GM23248 (cell line): ENCODE measurements at regions not wholly inside any gene's neighbourhood (a gene's known extent, or its start where the extent isn't known, plus 50 kb on each side); places are given as distances from the start of the nearest gene placed in this dataset.

Experiments
- DNase-seq: peaks from one replicate; pipeline ENCODE4 v3.0.0-alpha.2; 2015
- H2AFZ ChIP-seq: fragments of 200-600 bp; sonication (generic); 2 replicates; pipeline ENCODE4 v1.6.1; 2016; ENCODE audit warnings: antibody characterized with exemption
- H3F3A ChIP-seq: fragments of 200-600 bp; sonication (generic); 2 replicates; pipeline ENCODE4 v1.6.1; 2016; ENCODE audit warnings: mild to moderate bottlenecking, antibody characterized with exemption, mixed run types; ENCODE audit not compliant: insufficient read depth
- H3K27ac ChIP-seq: fragments of 200-600 bp; sonication (generic); 2 replicates; pipeline ENCODE4 v1.5.1; 2016; ENCODE audit warnings: mild to moderate bottlenecking
- H3K27me3 ChIP-seq: fragments of 200-600 bp; sonication (generic); replicated peaks from 2 replicates; pipeline ENCODE4 v1.6.1; 2016; ENCODE audit warnings: mild to moderate bottlenecking; ENCODE audit not compliant: insufficient read depth
- H3K36me3 ChIP-seq: fragments of 200-600 bp; sonication (generic); 2 replicates; pipeline ENCODE4 v1.6.1; 2016; ENCODE audit warnings: low read depth, mild to moderate bottlenecking
- H3K4me1 ChIP-seq: fragments of 200-600 bp; sonication (generic); 2 replicates; pipeline ENCODE4 v1.6.1; 2016; ENCODE audit warnings: mild to moderate bottlenecking; ENCODE audit not compliant: insufficient read depth
- H3K4me2 ChIP-seq: fragments of 200-600 bp; sonication (generic); one replicate; pipeline ENCODE4 v1.6.1; 2016; ENCODE audit warnings: mild to moderate bottlenecking; ENCODE audit not compliant: unreplicated experiment
- H3K4me3 ChIP-seq: fragments of 200-600 bp; sonication (generic); 2 replicates; pipeline ENCODE4 v1.5.1; 2016; ENCODE audit warnings: mild to moderate bottlenecking
- H3K79me2 ChIP-seq: fragments of 200-600 bp; sonication (generic); 2 replicates; pipeline ENCODE4 v1.6.1; 2016; ENCODE audit warnings: mild to moderate bottlenecking; ENCODE audit not compliant: insufficient read depth
- H3K9ac ChIP-seq: fragments of 200-600 bp; sonication (generic); 2 replicates; pipeline ENCODE4 v1.6.1; 2016; ENCODE audit warnings: mild to moderate bottlenecking
- H3K9me2 ChIP-seq: fragments of 200-600 bp; sonication (generic); 2 replicates; pipeline ENCODE4 v1.6.1; 2016; ENCODE audit warnings: mixed run types, mild to moderate bottlenecking, moderate library complexity; ENCODE audit not compliant: insufficient read depth
- H3K9me3 ChIP-seq: fragments of 200-600 bp; sonication (generic); one replicate; pipeline ENCODE4 v1.6.1; 2017; ENCODE audit warnings: low read depth
- H4K20me1 ChIP-seq: fragments of 200-600 bp; sonication (generic); 2 replicates; pipeline ENCODE4 v1.6.0; 2016; ENCODE audit not compliant: insufficient read depth
- EZH2 ChIP-seq: fragments of 200-600 bp; sonication (generic); IDR thresholded peaks from 2 replicates; pipeline ENCODE4 v1.6.1; 2018; ENCODE audit warnings: antibody characterized with exemption, mild to moderate bottlenecking; ENCODE audit not compliant: insufficient read depth, poor library complexity, severe bottlenecking
- EZH2phosphoT487 ChIP-seq: fragments of 200-600 bp; sonication (generic); IDR thresholded peaks from 2 replicates; pipeline ENCODE4 v1.6.1; 2018; ENCODE audit warnings: antibody characterized with exemption, moderate library complexity, mild to moderate bottlenecking, low read depth; ENCODE audit not compliant: insufficient read depth
- WGBS, 2 experiments: methylation state at CpG; one replicate each; pipeline ENCODE4 v1.1.6; 2015 to 2017; ENCODE audit warnings: low lambda C conversion rate in 2 of 2, low coverage in 1 of 2; ENCODE audit errors: missing lambda C conversion rate in 2 of 2; 5-methylcytosine and 5-hydroxymethylcytosine counted together
- in situ Hi-C: fragments of 300-500 bp; cut with MboI; formaldehyde crosslinking; loops from 2 replicates; pipeline ENCODE4 v1.15.0; 2020

DNA sequence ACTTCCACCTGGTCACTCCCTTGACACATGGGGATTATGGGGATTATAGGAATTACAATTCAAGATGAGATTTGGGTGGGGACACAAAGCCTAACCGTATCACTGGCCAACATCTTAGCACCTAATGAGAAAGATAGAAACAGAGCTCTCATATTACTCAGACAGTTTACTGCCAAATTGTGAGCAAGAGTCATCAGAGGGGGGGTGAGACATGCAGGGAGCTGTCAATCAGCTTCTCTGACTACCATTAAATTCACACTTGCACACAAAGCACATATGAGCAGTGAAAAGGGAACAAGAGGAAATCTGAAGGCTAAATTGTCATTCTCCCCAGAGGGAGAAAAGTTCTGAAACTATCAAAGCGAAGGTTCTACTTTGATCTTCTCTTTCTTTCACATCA, 78.1 kb upstream of the GRIN2B start:
- no peak for TF ChIP-seq EZH2
- no peak for TF ChIP-seq EZH2phosphoT487
- H3K36me3 ChIP-seq = no peaks in the 10 kb centered on the region
- 8 to 22% methylated on average over 2 of the region's 2 CpGs for WGBS, 2 experiments
- H3K9me3 ChIP-seq = no peaks in the 10 kb centered on the region
- no peaks in the 10 kb centered on the region for H3K79me2 ChIP-seq
- H3K9me2 ChIP-seq = no peaks in the 10 kb centered on the region
- H3K27ac ChIP-seq = no peak overlapping the region
- H3K9ac ChIP-seq = no peak overlapping the region
- H3K27me3 ChIP-seq = no peaks in the 10 kb centered on the region
- no peak overlapping the region for H3K4me3 ChIP-seq
- H4K20me1 ChIP-seq = no peaks in the 10 kb centered on the region
- H3K4me2 ChIP-seq = no peak overlapping the region
- no peaks in the 10 kb centered on the region for H3K4me1 ChIP-seq
- H3F3A ChIP-seq = no peaks in the 10 kb centered on the region
- no peak overlapping the region for H2AFZ ChIP-seq
- in situ Hi-C loops = no loop called here
- DNase-seq = no peak

DNA sequence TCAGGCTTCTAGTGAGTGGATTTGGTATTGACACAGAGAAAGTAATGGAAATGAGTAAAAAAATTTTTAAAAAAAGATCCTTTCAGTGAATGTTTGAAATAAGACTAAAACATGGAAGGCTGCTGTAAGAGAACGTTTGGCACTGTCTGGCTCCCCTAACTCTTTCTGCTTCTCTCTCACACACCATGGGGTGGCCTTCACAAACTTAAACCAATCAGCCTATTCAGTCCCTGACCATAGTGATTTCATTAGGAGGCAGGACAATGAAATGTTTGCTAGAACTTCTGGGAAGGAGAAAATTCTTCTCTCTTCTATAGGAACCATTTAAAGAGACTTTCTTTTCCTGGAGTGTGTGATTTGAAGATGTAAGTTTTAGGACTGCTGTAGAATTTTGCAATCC, 84.2 kb upstream of the GRIN2B start:
- no peaks in the 10 kb centered on the region for H3K4me1 ChIP-seq
- H2AFZ ChIP-seq = no peak overlapping the region
- no peak overlapping the region for H3K4me2 ChIP-seq
- no peak for DNase-seq
- in situ Hi-C loops = no loop called here
- TF ChIP-seq EZH2phosphoT487 (no peak), EZH2 (no peak)
- no peaks in the 10 kb centered on the region for H3K9me3 ChIP-seq
- no peak overlapping the region for H3K27ac ChIP-seq
- no peaks in the 10 kb centered on the region for H3K36me3 ChIP-seq
- H3F3A ChIP-seq = no peaks in the 10 kb centered on the region
- H3K9me2 ChIP-seq = no peaks in the 10 kb centered on the region
- no peaks in the 10 kb centered on the region for H3K27me3 ChIP-seq
- WGBS, 2 experiments = 0 to 14% methylated on average over 1 of the region's 1 CpG
- no peak overlapping the region for H3K9ac ChIP-seq
- H3K4me3 ChIP-seq = no peak overlapping the region
- no peaks in the 10 kb centered on the region for H4K20me1 ChIP-seq
- no peaks in the 10 kb centered on the region for H3K79me2 ChIP-seq

DNA sequence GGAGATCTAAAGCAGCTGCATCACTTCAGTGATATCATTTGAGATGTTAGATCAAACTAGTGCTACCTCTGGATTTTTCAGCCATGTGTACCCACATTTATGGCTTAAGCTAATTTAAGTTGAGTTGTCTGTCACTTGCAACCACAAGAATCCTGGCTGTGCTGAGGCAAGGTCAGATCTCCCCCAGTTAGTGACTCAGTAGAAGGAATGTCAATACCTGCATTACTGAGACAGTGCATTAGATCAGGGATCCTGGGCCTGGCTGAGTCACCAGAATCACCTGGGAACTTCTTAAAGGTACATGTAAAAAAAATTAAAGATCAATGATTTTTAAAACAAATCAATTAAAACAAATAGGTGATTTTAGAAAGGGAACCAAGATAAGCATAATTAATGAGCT, 84.6 kb upstream of the GRIN2B start:
- Histone ChIP-seq H2AFZ (no peak overlapping the region), H3K4me3 (no peak overlapping the region), H3K4me2 (no peak overlapping the region), H4K20me1 (no peaks in the 10 kb centered on the region), H3K27ac (no peak overlapping the region), H3K9me3 (no peaks in the 10 kb centered on the region), H3K4me1 (no peaks in the 10 kb centered on the region), H3K9ac (no peak overlapping the region), H3F3A (no peaks in the 10 kb centered on the region), H3K79me2 (no peaks in the 10 kb centered on the region), H3K27me3 (no peaks in the 10 kb centered on the region), H3K9me2 (no peaks in the 10 kb centered on the region), H3K36me3 (no peaks in the 10 kb centered on the region)
- DNase-seq = no peak
- TF ChIP-seq EZH2 (no peak), EZH2phosphoT487 (no peak)
- in situ Hi-C loops = no loop called here

DNA sequence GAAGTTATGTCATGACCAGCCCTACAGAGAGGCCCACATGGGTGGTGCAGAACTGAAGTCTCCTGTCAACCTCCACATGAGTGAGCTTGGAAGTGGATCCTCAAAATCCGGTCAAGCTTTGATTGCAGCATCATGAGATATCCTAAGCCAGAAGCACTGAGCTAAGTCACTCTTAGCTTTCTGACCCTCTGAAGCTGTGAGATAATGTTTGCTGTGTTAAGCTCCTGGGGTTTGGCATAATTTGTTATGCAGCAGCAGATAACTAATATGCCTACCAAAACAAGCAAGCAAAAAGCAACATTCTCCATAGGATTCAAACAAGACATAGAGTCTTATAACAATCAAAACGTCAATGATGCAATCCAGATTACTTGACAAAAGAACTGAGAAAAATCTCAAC, 87.6 kb upstream of the GRIN2B start:
- no peaks in the 10 kb centered on the region for H3F3A ChIP-seq
- DNase-seq = no peak

GRCh38 chr12:14071833-14072232, 90.4 kb upstream of the GRIN2B start:
- Histone ChIP-seq H3K4me2 (no peak overlapping the region), H3K27ac (no peak overlapping the region), H3K79me2 (no peaks in the 10 kb centered on the region), H3K4me3 (no peak overlapping the region), H3F3A (no peaks in the 10 kb centered on the region), H3K9ac (no peak overlapping the region), H3K27me3 (no peaks in the 10 kb centered on the region), H3K9me2 (no peaks in the 10 kb centered on the region), H4K20me1 (no peaks in the 10 kb centered on the region), H2AFZ (no peak overlapping the region), H3K36me3 (no peaks in the 10 kb centered on the region), H3K9me3 (no peaks in the 10 kb centered on the region), H3K4me1 (no peaks in the 10 kb centered on the region)
- in situ Hi-C loops = no loop called here
- DNase-seq = no peak
- no peak for TF ChIP-seq EZH2phosphoT487
- no peak for TF ChIP-seq EZH2
- WGBS, 2 experiments = 20 to 23% methylated on average over 1 of the region's 1 CpG

More for the DNA sequence above, 87.6 kb upstream of the GRIN2B start:
- Histone ChIP-seq H3K4me1 (no peaks in the 10 kb centered on the region), H3K36me3 (no peaks in the 10 kb centered on the region), H3K27me3 (no peaks in the 10 kb centered on the region), H3K79me2 (no peaks in the 10 kb centered on the region), H3K9me3 (no peaks in the 10 kb centered on the region), H2AFZ (no peak overlapping the region), H3K9me2 (no peaks in the 10 kb centered on the region), H4K20me1 (no peaks in the 10 kb centered on the region), H3K4me2 (no peak overlapping the region), H3K27ac (no peak overlapping the region), H3K4me3 (no peak overlapping the region), H3K9ac (no peak overlapping the region)
- in situ Hi-C loops = no loop called here
- TF ChIP-seq EZH2 (no peak), EZH2phosphoT487 (no peak)
- 43 to 55% methylated on average over 2 of the region's 2 CpGs for WGBS, 2 experiments
